Stimulated activated naive CD8-positive, alpha-beta T cell treated with anti-CD3 and anti-CD28 coated beads, Interleukin-15, amount 100 ng/mL, for 72 hours (primary cell): ENCODE measurements at regions not wholly inside any gene's neighbourhood (a gene's known extent, or its start where the extent isn't known, plus 50 kb on each side); places are given as distances from the start of the nearest gene placed in this dataset.
A peak's percentile ranks its signal among the peaks of the same experiment; 100 is the strongest.

Experiments
- ATAC-seq: fragments of 150-1000 bp; cut with Tn5 transposase; 2 replicates; pipeline ENCODE4 v1.10.0; 2021; ENCODE audit warnings: mild to moderate bottlenecking, moderate library complexity
- DNase-seq, 2 donors: peaks; one replicate each; pipeline ENCODE4 v3.0.0; 2021 to 2022
- H3K27ac Mint-ChIP-seq, 2 donors: one replicate each; pipeline ENCODE4 v1.8.0; 2022; ENCODE audit warnings: mild to moderate bottlenecking in 2 of 2, mixed read lengths in 2 of 2, moderate library complexity in 2 of 2
- H3K27me3 Mint-ChIP-seq: one replicate; pipeline ENCODE4 v1.8.0; 2022; ENCODE audit warnings: mixed read lengths
- H3K4me1 Mint-ChIP-seq: one replicate; pipeline ENCODE4 v1.8.0; 2022; ENCODE audit warnings: mild to moderate bottlenecking, mixed read lengths
- H3K4me3 Mint-ChIP-seq, 2 donors: one replicate each; pipeline ENCODE4 v1.8.0; 2022; ENCODE audit warnings: mild to moderate bottlenecking in 2 of 2, mixed read lengths in 2 of 2, moderate library complexity in 1 of 2
- H3K9me3 Mint-ChIP-seq, 2 donors: one replicate each; pipeline ENCODE4 v1.8.0; 2022; ENCODE audit warnings: mixed read lengths in 2 of 2

DNA sequence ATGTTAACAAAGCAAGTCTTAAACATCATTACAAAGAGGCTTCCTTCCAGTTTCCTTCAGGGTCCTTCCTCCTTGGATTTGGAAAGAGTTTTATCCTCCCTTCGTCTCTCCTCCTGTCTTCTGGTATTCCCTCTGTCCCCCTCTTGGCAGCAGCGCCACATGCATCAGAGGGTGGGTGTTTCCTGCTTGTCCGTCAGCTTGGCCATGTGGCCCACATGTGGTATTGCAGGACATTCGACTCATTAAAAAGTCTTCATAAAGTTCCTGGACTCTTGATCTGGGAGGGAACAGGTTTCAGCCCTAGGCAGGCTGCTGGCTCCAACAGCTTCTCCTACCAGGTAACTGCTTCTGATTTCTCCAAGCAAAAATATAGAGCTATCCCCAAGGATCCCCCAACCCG is 189.8 kb downstream of the CSNK2A3 start:
- Mint-ChIP-seq H3K9me3 (no peaks in the 10 kb centered on the region), H3K4me1 (no peaks in the 10 kb centered on the region), H3K27me3 (no peaks in the 10 kb centered on the region), H3K4me3 (no peak overlapping the region), H3K27ac (no peak overlapping the region)
- ATAC-seq (no peak), DNase-seq (no peak)

GRCh38 chr11:11157185-11157584 is 195.9 kb downstream of the CSNK2A3 start:
- peaks cover 19% of the 10 kb centered on the region for H3K4me1 Mint-ChIP-seq
- no peak overlapping the region for H3K4me3 Mint-ChIP-seq
- ATAC-seq (peak; percentile 58), DNase-seq (peak; percentile 19 to 22)
- no peaks in the 10 kb centered on the region for H3K9me3 Mint-ChIP-seq
- no peak overlapping the region for H3K27ac Mint-ChIP-seq
- no peaks in the 10 kb centered on the region for H3K27me3 Mint-ChIP-seq

GRCh38 chr11:11155962-11156815 is 196.9 kb downstream of the CSNK2A3 start:
- H3K27me3 Mint-ChIP-seq: no peaks in the 10 kb centered on the region
- peak; percentile 78 for ATAC-seq
- peak overlapping the region; percentile 64 to 71 for H3K4me3 Mint-ChIP-seq
- no peaks in the 10 kb centered on the region for H3K9me3 Mint-ChIP-seq
- peak; percentile 49 to 57 for DNase-seq
- H3K27ac Mint-ChIP-seq: peak overlapping the region; percentile 70 to 88
- peaks cover 20% of the 10 kb centered on the region for H3K4me1 Mint-ChIP-seq

- H3K4me3 Mint-ChIP-seq: no peak overlapping the region
Observed at GRCh38 chr11:11152877-11153276, 200.2 kb downstream of the CSNK2A3 start.

DNA sequence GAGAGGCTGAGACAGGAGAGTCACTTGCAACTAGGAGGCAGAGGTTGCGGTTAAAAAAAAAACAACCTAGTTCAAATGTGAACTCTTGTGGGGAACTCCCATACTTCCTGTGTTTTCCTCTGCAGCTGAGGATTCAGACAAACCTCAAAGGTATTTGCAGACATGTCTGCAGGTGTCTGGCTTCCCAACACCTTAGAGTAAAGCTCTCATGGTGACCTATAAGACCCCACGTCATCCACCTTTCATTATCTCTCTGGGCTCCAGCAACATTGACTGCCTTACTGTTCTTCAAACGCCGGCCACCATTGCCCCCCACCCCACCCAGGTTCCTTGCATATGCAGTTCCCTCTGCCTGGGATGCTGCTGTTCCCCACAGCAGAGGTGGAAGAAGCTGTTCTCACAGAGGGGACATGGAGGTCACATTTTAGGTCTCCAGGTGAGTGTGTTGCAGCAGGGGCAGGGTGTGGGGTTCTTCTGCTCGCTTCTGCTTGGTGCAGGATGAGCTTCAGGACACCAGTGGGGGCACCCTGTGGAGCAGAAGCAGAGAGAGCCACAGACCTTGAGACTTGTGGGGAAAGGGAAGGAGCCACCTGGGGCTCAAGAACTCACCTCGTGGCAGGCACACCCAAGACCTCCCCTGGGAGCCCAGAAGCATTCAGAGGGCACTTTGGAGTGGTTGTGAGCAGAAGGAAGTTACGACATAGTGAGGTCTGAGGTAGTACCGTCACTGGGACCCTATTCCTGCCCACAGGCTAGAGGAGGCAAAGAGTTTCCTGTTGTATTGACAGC is 203.2 kb downstream of the CSNK2A3 start:
- ATAC-seq (peak; percentile 83), DNase-seq (peak in 1 of 2 donors; percentile 24)
- peak overlapping the region; percentile 42 to 86 for H3K27ac Mint-ChIP-seq
- no peaks in the 10 kb centered on the region for H3K27me3 Mint-ChIP-seq
- peaks cover 0 to 4% of the 10 kb centered on the region in 2 donors for H3K9me3 Mint-ChIP-seq
- H3K4me1 Mint-ChIP-seq: peaks cover 37% of the 10 kb centered on the region
- peak overlapping the region; percentile 52 to 81 for H3K4me3 Mint-ChIP-seq

More at GRCh38 chr11:11152877-11153276, 200.2 kb downstream of the CSNK2A3 start:
- Mint-ChIP-seq H3K27me3 (no peaks in the 10 kb centered on the region), H3K9me3 (peaks cover 0 to under 1% of the 10 kb centered on the region in 2 donors), H3K27ac (no peak overlapping the region), H3K4me1 (peaks cover 53% of the 10 kb centered on the region)
- DNase-seq (no peak), ATAC-seq (no peak)

- Mint-ChIP-seq H3K9me3 (peaks cover 0 to 4% of the 10 kb centered on the region in 2 donors), H3K27me3 (no peaks in the 10 kb centered on the region), H3K4me3 (no peak overlapping the region), H3K4me1 (peaks cover 37% of the 10 kb centered on the region), H3K27ac (peak overlapping the region in 1 of 2 donors; percentile 21)
- ATAC-seq (no peak), DNase-seq (no peak)
Observed at GRCh38 chr11:11148596-11148995, 204.5 kb downstream of the CSNK2A3 start.

DNA sequence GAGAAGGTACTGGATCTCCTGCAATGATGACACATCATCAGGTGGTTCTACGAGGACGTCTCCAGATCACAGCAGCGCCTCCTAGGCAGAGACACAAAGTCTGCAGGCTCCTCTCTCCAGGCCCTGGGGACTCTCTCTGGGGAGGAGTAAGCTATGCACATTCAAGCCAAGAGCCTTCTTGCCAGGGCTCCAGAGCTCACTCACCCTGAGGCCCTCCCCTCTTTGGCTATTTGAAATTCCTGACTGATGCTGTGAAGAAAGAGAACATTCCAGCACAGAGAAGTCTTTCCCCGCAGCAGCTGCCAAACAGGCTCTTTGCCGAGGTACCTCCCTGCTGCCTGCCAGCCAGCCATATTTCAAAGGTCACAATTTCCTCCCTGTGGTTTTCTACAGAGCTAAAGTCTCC is 204.9 kb downstream of the CSNK2A3 start:
- H3K27ac Mint-ChIP-seq: no peak overlapping the region
- no peaks in the 10 kb centered on the region for H3K27me3 Mint-ChIP-seq
- H3K4me1 Mint-ChIP-seq: peaks cover 37% of the 10 kb centered on the region
- peaks cover 0 to 4% of the 10 kb centered on the region in 2 donors for H3K9me3 Mint-ChIP-seq
- H3K4me3 Mint-ChIP-seq: peak overlapping the region in 1 of 2 donors; percentile 1
- ATAC-seq: peak; percentile 38
- no peak for DNase-seq

DNA sequence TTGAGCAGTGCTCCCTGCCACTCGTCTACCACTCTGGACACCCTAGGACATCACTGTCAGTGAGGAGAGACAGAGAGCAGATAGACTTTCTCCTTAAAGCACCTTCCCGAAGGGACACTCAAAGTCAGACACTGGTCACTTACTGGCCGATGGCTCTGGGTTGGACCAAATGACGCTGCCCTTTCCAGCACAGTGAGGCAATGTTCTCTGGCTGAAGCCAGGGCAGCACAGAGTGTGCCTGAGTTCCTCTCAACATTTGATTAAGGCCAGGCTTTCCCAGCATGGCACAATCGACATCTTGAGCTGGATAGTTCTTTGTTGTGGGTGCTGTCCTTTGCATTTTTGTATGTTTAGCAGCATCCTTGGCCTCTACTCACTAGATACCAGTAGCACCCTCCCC is 206.2 kb downstream of the CSNK2A3 start:
- DNase-seq (no peak), ATAC-seq (no peak)
- Mint-ChIP-seq H3K4me3 (no peak overlapping the region), H3K27me3 (no peaks in the 10 kb centered on the region), H3K4me1 (peaks cover 37% of the 10 kb centered on the region), H3K9me3 (peaks cover 0 to 4% of the 10 kb centered on the region in 2 donors), H3K27ac (no peak overlapping the region)

GRCh38 chr11:11143849-11144248 is 209.2 kb downstream of the CSNK2A3 start:
- ATAC-seq (no peak), DNase-seq (no peak)
- Mint-ChIP-seq H3K27me3 (no peaks in the 10 kb centered on the region), H3K4me3 (no peak overlapping the region), H3K9me3 (peaks cover 0 to 4% of the 10 kb centered on the region in 2 donors), H3K4me1 (peaks cover 14% of the 10 kb centered on the region), H3K27ac (no peak overlapping the region)

DNA sequence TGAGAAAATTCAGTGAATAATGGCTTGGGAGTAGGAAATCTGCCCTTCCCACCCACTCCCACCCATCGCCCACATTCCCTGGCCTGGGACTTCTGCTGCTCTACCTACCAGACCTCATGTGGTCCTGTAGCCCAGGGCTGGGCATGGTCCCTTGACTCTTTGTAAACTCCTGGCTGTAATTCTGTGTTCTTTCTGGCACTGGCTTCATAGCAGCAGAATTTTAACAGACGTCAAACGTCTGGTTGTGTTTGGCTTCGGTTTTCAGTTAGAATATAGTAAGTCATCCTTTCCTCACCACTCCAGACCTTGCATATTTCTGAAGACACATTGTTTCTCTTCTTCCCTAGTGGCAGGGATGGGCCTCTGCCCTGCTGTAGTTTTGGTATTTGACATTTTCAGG is 210.6 kb downstream of the CSNK2A3 start:
- no peaks in the 10 kb centered on the region for H3K27me3 Mint-ChIP-seq
- H3K27ac Mint-ChIP-seq: no peak overlapping the region
- H3K4me1 Mint-ChIP-seq: peaks cover 3% of the 10 kb centered on the region
- no peaks in the 10 kb centered on the region for H3K9me3 Mint-ChIP-seq
- DNase-seq (no peak), ATAC-seq (no peak)
- no peak overlapping the region for H3K4me3 Mint-ChIP-seq

GRCh38 chr11:11141065-11141464 is 212.0 kb downstream of the CSNK2A3 start:
- DNase-seq (no peak), ATAC-seq (no peak)
- Mint-ChIP-seq H3K9me3 (no peaks in the 10 kb centered on the region), H3K4me1 (peaks cover 8% of the 10 kb centered on the region), H3K27me3 (no peaks in the 10 kb centered on the region), H3K27ac (no peak overlapping the region), H3K4me3 (no peak overlapping the region)

DNA sequence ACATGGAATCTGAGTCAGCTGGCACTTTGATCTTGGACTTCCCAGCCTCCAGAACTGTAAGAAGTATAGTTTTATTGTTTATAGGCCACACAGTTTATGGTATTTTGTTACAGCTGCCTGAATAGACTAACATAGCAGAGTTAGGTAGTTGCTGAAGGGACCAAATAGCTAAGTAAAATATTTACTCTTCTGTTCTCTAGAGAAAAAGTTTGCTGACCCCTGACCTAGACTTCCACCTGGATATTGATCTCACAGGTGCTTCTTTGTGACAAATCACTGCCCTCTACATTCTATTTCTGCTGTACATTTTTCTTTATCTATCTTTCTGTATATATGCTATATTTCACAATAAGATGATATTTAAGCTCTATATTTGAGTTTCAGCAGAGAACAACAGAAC is 212.5 kb downstream of the CSNK2A3 start:
- no peak overlapping the region for H3K27ac Mint-ChIP-seq
- DNase-seq (no peak), ATAC-seq (no peak)
- H3K9me3 Mint-ChIP-seq: no peaks in the 10 kb centered on the region
- H3K4me1 Mint-ChIP-seq: peaks cover 8% of the 10 kb centered on the region
- no peaks in the 10 kb centered on the region for H3K27me3 Mint-ChIP-seq
- H3K4me3 Mint-ChIP-seq: no peak overlapping the region

DNA sequence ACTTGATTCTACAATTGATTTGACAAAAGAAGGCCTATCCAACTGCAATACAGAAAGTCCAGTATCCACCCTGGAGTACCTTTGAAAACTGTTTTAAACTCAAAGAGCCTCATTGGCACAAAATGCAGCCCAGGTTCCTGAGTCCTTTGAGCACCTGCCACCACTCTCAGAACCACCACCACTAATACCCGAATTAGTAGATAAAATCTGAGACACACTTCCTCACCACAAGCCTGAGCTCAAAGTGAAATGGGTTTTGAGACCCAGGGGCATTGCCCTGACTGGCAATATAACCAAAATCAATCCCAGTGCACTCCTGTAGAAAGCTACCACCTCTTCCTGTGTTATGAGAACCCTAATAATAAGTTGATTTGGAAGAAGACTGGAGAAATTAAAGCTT is 215.7 kb downstream of the CSNK2A3 start:
- H3K27me3 Mint-ChIP-seq: no peaks in the 10 kb centered on the region
- no peaks in the 10 kb centered on the region for H3K9me3 Mint-ChIP-seq
- peaks cover 8% of the 10 kb centered on the region for H3K4me1 Mint-ChIP-seq
- ATAC-seq (peak; percentile 67), DNase-seq (no peak)
- H3K4me3 Mint-ChIP-seq: no peak overlapping the region
- H3K27ac Mint-ChIP-seq: no peak overlapping the region

GRCh38 chr11:11135820-11136476 is 217.1 kb downstream of the CSNK2A3 start:
- H3K27me3 Mint-ChIP-seq: no peaks in the 10 kb centered on the region
- no peak overlapping the region for H3K27ac Mint-ChIP-seq
- no peak for ATAC-seq
- DNase-seq: no peak
- peaks cover 8% of the 10 kb centered on the region for H3K4me1 Mint-ChIP-seq
- H3K9me3 Mint-ChIP-seq: no peaks in the 10 kb centered on the region
- H3K4me3 Mint-ChIP-seq: no peak overlapping the region

DNA sequence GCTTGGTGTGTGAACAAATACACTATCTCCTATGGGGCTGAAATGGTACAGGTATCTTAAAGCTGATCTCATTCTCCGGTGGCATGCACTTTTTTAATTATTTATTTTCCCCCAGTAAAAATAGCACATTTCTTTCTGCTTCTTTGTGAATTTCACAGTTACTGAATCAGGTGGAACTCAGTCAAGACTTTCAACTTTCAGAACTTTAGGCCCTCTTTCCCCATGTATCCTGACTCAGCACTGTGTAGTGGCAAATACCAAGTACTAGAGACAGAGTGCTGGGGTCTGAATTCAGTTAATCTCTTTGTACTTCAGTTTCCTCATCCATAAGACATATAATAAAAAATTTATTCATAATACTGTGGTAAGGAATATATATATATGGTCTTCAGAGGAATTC is 223.9 kb downstream of the CSNK2A3 start:
- Mint-ChIP-seq H3K27ac (no peak overlapping the region), H3K27me3 (no peaks in the 10 kb centered on the region), H3K4me3 (no peak overlapping the region), H3K9me3 (no peaks in the 10 kb centered on the region), H3K4me1 (peaks cover 6% of the 10 kb centered on the region)
- DNase-seq: no peak
- ATAC-seq: no peak
